HL-60 (cell line): ENCODE measurements at regions not wholly inside any gene's neighbourhood (a gene's known extent, or its start where the extent isn't known, plus 50 kb on each side); places are given as distances from the start of the nearest gene placed in this dataset.

Experiments used
- DNase-seq, 2 experiments: peaks; one replicate each; pipeline ENCODE4 v3.0.0-alpha.2; 2010 to 2020; ENCODE audit warnings: low read depth in 1 of 2, low spot score in 1 of 2
- H3K27ac ChIP-seq: fragments of 250-450 bp; sonication (Bioruptor Pico); replicated peaks from 2 replicates; pipeline ENCODE4 v1.5.1; 2020; ENCODE audit warnings: mild to moderate bottlenecking, moderate library complexity
- H3K27me3 ChIP-seq: fragments of 250-450 bp; sonication (Bioruptor Pico); 2 replicates; pipeline ENCODE4 v1.5.1; 2021; ENCODE audit warnings: mild to moderate bottlenecking, moderate library complexity; ENCODE audit not compliant: insufficient read depth, poor library complexity, severe bottlenecking
- H3K4me3 ChIP-seq: replicated peaks from 2 replicates; pipeline ENCODE4 v1.5.1; 2011; ENCODE audit warnings: mild to moderate bottlenecking, control low read depth, low read length; ENCODE audit not compliant: insufficient read depth
- GABPA ChIP-seq: IDR thresholded peaks from 2 replicates; pipeline ENCODE4 v1.6.1; 2012; ENCODE audit warnings: low read depth
- POLR2AphosphoS5 ChIP-seq: IDR thresholded peaks from 2 replicates; pipeline ENCODE4 v1.6.1; 2012; ENCODE audit warnings: low read depth
- SPI1 ChIP-seq: IDR thresholded peaks from 2 replicates; pipeline ENCODE4 v1.6.1; 2012; ENCODE audit warnings: low read depth, mild to moderate bottlenecking, borderline replicate concordance
- TF ChIP-seq, protein P1 (sequence below): IDR thresholded peaks from one replicate; pipeline ENCODE4 v1.5.1; 2011; ENCODE audit warnings: low read length, control low read depth, inconsistent platforms; ENCODE audit not compliant: insufficient read depth
- TF ChIP-seq, protein P2 (sequence below): IDR thresholded peaks from 2 replicates; pipeline ENCODE4 v1.6.1; 2012; ENCODE audit warnings: low read depth; ENCODE audit not compliant: insufficient replicate concordance

DNA sequence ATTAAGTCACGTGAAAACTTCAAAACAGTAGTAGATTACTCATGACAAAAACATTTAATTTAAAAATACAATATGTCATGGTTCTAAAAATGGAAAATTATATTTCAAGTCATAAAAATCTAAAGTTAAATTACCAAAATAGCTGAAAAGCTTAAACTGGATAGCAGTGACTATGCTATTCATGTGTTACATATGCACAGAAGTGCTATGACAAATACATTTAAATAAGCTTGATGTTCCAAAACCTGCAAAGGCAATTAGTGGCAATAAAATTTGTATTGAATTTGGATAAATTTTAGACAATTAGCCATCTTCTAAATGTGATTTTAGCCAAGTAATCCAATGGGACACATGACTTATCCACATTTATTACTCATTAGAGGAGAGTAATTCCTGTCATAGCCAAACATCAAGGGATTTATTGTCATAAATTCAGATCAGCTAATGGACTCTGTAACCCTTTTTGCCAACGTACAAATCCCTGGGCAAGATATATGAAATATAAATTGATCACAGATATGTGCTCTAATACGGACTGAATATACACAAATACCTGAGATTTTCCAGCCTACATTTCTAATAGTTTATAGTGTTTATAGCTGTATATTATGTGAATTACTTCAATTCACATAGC lies 419.4 kb downstream of the ISL1 start:
- TF ChIP-seq, protein P1, sequence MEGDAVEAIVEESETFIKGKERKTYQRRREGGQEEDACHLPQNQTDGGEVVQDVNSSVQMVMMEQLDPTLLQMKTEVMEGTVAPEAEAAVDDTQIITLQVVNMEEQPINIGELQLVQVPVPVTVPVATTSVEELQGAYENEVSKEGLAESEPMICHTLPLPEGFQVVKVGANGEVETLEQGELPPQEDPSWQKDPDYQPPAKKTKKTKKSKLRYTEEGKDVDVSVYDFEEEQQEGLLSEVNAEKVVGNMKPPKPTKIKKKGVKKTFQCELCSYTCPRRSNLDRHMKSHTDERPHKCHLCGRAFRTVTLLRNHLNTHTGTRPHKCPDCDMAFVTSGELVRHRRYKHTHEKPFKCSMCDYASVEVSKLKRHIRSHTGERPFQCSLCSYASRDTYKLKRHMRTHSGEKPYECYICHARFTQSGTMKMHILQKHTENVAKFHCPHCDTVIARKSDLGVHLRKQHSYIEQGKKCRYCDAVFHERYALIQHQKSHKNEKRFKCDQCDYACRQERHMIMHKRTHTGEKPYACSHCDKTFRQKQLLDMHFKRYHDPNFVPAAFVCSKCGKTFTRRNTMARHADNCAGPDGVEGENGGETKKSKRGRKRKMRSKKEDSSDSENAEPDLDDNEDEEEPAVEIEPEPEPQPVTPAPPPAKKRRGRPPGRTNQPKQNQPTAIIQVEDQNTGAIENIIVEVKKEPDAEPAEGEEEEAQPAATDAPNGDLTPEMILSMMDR, result no peak
- TF ChIP-seq GABPA (no peak), SPI1 (no peak), POLR2AphosphoS5 (no peak)
- TF ChIP-seq, protein P2, sequence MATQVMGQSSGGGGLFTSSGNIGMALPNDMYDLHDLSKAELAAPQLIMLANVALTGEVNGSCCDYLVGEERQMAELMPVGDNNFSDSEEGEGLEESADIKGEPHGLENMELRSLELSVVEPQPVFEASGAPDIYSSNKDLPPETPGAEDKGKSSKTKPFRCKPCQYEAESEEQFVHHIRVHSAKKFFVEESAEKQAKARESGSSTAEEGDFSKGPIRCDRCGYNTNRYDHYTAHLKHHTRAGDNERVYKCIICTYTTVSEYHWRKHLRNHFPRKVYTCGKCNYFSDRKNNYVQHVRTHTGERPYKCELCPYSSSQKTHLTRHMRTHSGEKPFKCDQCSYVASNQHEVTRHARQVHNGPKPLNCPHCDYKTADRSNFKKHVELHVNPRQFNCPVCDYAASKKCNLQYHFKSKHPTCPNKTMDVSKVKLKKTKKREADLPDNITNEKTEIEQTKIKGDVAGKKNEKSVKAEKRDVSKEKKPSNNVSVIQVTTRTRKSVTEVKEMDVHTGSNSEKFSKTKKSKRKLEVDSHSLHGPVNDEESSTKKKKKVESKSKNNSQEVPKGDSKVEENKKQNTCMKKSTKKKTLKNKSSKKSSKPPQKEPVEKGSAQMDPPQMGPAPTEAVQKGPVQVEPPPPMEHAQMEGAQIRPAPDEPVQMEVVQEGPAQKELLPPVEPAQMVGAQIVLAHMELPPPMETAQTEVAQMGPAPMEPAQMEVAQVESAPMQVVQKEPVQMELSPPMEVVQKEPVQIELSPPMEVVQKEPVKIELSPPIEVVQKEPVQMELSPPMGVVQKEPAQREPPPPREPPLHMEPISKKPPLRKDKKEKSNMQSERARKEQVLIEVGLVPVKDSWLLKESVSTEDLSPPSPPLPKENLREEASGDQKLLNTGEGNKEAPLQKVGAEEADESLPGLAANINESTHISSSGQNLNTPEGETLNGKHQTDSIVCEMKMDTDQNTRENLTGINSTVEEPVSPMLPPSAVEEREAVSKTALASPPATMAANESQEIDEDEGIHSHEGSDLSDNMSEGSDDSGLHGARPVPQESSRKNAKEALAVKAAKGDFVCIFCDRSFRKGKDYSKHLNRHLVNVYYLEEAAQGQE, result no peak
- Histone ChIP-seq H3K4me3 (no peak overlapping the region), H3K27ac (no peak overlapping the region), H3K27me3 (no peaks in the 10 kb centered on the region)
- no peak for DNase-seq

DNA sequence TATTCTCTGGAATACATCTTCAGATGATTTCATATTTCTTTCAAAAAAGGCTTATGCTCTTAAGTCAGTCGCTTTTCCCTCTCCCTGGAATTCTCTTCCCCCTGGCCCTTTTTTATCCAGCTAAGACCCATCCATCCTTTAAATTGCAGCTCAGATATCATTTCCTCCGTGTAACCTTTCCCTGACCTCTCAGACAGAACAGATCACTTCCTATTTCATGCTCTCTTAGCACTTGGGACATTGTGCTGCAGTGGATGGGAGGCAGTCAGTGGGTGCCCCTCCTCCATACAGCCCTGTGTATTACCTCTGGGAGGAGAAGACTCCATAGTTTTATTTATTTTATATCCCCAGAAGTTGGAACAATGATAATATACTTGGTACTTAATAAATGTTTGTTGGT lies 423.4 kb downstream of the ISL1 start:
- TF ChIP-seq POLR2AphosphoS5, result no peak
- TF ChIP-seq, protein P1, result no peak
- no peak for TF ChIP-seq SPI1
- TF ChIP-seq, protein P2, result no peak
- TF ChIP-seq GABPA, result no peak
- DNase-seq, result no peak

DNA sequence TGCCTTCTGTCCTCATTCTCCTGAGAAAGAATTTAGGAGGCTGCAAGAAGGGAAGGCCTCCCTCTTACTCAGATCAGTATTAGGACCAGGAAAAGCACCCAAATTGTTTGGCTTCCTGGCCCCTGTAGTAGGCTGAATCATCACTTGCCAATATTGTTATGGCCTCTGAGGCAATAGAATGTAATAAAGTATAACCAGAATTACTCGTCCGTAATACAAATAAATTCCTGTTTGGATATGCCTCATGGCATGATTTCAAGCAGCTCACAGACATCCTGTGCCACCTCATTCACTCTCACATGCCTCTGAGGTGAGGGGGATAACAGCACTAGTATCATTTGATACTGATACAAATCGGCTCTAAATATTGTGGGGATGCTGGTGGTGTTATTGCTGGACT lies 427.3 kb downstream of the ISL1 start:
- TF ChIP-seq POLR2AphosphoS5, result no peak
- TF ChIP-seq, protein P2, result no peak
- no peak for TF ChIP-seq SPI1
- no peak for TF ChIP-seq GABPA
- TF ChIP-seq, protein P1, result no peak
- Histone ChIP-seq H3K27ac (no peak overlapping the region), H3K27me3 (no peaks in the 10 kb centered on the region), H3K4me3 (no peak overlapping the region)
- no peak for DNase-seq

More for the DNA sequence above, 423.4 kb downstream of the ISL1 start:
- H3K4me3 ChIP-seq, result no peak overlapping the region
- H3K27me3 ChIP-seq, result no peaks in the 10 kb centered on the region
- no peak overlapping the region for H3K27ac ChIP-seq
